ENCODE measurements at regions not wholly inside any gene's neighbourhood (a gene's known extent, or its start where the extent isn't known, plus 50 kb on each side); places are given as distances from the start of the nearest gene placed in this dataset.
"Not testable (repeated sequence)": the region's sequence is repeated elsewhere in the genome, so short reads cannot be mapped to it uniquely, and the experiment has no call there.

DNA sequence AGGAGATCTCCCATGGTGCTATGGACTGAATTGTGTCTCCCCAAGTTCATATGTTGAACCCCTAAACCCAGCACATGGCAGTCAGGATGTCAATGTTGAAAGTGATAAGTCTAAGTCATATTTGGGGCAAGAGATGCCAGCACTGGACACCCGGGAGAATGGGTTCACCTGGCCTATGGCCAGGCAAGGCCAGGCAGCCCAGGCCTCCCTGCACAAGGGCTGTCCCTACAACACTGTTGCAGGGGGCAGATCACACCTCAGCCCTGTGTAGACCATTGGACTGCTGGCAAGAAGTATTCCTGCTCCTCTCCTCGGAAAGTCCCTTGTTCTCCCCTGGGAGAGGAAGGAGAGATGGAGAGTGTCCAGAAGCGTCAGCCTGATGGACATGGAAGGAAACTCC is 240.5 kb downstream of the GADD45G start:
- DNase-seq = no peak

GRCh38 chr9:89845862-89846261 is 241.1 kb downstream of the GADD45G start:
- no peak for DNase-seq

DNA sequence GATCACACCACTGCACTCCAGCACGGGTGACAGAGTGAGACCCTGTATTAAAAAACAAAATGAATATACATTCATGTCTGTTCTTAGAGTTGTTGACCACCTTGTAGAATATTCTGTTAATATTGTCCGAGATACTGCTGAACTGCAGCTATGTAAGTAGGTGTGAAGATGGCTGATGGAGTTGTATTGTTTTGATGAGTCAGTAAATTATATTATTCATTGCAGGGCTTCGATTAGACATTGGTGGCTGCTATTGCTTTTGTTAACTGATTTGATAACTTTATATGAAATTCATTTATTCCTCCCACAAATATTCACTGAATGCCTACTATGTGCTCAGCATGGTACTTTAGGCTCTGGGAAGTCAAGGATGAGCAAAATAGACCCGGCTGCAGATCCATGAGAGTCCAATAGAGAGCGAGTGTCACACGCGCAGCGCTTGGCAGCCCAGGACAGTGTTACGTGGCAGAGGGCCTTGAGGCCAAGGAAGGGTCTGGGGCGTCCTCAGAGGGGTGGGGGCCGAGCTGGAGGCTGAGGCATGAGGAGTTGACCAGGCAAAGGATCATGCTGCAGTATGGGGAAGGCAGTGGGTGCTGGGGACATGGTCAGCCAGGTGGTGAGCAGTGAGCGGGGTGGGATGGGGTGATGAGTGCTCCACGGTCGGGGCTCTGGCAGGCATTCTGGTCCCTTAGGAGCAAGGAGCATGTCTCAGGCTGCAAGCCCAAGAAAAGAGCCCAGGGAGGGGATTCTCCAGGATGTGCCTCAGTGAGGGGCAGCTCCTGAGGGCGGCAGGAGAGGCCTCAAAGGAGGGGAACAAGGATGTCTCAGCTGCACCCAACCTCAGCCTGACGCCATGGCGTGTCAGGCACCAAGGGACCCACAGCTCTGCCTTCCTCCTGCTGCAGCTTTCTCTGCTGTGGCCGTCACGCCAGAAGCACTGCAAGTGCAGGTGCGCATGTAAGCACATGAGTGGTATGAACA is 243.5 kb downstream of the GADD45G start:
- DNase-seq = no peak

DNA sequence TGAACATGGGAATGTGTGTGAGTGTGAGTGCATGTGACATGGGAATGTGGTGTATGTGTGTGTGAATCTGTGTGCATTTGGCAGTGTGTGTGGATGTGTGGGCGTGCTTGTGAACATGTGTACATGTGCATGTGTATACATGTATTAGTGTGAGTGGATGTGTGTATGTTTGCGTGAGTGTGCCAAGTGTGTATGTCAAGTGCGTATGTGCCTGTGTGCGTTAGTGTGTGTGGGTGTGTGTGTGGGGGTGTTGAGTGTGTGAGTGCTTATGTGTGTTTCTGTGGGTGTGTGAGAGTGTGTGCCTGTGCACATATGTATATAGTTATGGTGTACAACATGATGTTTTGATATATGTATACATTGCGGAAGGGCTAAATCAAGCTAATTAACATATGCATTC is 244.3 kb downstream of the GADD45G start:
- no peak for DNase-seq

- DNase-seq = no peak
These were observed 245.3 kb downstream of the GADD45G start for GRCh38 chr9:89850153-89850552.

GRCh38 chr9:89850631-89851325 is 246.0 kb downstream of the GADD45G start:
- no peak for DNase-seq

GRCh38 chr9:89853161-89853560 is 248.3 kb downstream of the GADD45G start:
- no peak for DNase-seq

GRCh38 chr9:89853931-89854330 is 249.1 kb downstream of the GADD45G start:
- DNase-seq = no peak

DNA sequence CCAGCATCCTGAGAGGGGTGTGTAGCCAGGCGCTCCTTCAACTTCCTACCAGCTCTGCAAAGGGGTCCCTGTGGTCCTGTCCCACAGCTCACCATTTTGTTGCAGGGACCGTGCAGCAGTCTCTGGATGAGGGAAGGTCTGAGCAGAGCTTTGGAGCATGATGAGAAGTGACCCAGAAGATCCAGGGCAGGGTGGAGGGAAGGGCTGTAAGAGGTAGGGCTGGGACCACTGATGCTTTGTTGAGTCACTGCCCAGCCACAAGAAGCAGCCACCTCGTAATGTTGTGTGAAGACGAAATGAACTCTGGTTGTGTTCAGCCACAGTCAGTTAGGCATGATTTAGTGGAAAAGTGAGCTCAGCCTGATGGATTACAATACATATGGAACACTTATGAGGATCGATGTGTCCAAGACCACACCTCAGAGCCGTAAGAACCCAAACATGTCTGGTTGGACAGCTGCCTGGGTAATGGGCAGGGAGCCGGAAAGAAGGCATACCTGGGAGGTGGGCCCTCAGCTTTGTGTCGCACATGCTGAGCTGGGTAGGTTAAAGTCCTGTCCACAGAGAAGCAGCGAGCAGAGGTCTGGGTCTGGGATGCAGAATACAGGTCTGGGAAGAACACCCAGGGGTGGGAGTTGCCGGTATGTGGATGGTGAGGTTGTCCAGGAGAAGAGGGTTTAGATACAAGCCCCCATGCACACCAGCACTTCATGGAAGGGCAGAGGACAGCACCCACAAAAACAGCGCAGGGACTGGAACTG is 250.1 kb downstream of the GADD45G start:
- DNase-seq = no peak

DNA sequence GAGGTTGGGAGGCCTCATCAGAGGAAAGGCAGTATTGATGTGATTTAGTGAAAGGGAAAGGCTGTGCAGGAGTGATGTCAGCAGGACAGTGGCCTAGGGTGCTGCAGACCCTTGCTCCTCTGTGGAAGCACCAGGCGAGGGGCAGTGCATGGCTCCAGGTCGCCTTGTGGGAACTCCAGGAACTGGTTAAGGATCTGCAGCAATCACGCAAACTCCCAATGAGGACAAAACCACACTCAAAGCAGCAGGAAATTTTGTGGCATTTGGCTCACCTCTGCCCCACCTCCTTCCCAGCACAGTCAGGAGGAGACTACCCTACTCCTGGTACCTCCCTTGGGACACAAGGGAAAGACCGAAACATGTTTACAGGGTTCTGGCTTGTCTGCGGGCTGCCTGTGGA is 251.5 kb downstream of the GADD45G start:
- DNase-seq = not testable (repeated sequence)

- DNase-seq = not testable (repeated sequence)
These were observed 252.1 kb downstream of the GADD45G start for GRCh38 chr9:89856950-89857349.

GRCh38 chr9:89859842-89860241 is 255.0 kb downstream of the GADD45G start:
- DNase-seq = not testable (repeated sequence)

DNA sequence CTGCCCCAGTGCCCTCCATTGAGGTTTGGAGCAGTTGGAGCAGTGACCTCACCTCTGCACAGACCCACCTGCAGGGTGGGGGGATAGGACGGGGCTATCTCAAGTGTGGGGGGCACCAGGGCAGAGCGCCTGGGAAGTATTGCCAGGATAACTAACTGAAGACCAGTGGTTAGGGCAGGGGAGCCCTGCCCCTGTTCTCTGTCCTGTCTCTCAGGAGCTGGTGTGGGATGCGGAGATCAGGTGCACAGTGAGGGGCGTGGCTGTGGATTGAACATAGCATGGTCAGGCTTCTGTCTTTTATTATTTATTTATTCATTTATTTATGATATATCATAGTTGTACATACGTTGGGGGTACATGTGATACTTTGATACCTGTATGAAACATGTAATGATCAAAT is 256.6 kb downstream of the GADD45G start:
- not testable (repeated sequence) for DNase-seq

GRCh38 chr9:89862316-89862715 is 257.5 kb downstream of the GADD45G start:
- no peak for DNase-seq

GRCh38 chr9:89863141-89863540 is 258.3 kb downstream of the GADD45G start:
- no peak for DNase-seq

GRCh38 chr9:89863837-89864236 is 259.0 kb downstream of the GADD45G start:
- no peak for DNase-seq

GRCh38 chr9:89864257-89864656 is 259.4 kb downstream of the GADD45G start:
- DNase-seq = no peak

DNA sequence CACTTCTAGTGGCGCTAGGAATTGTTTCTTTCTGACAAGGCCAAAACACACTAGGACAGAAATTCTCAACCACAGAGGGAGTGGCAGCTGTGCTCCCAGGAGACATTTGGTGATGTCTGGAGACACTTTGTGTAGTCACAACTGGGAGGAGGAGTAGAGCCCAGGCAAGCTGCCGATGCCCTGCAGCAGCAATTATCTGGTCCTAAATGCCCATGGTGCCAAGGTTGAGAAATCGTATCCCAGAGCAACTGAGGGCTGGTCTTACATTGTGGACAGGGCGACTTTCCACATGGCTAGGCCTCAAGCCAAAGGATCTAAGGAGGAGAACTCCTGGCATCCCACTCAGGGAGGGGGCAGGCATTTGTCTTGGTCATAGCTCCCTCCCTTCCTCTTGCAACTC is 259.9 kb downstream of the GADD45G start:
- no peak for DNase-seq

DNA sequence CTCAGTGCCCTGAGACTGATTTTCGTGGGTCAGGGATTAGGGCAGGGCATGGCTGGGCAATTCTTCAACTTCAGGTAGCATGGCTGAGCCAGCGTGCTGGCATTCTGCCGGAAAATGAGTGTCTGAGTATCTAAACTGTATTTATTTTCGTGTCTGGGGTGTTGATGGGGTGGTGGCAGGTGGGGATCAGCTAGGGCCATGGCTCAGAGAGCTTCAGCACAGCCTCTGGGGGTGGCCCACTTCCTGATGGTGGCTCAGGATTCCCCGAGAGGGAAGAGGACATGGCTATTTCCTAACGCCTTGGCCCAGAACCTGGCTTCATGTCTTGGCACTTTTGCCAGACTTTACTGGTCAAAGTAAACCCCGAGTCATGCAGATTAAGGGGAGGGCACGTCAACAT is 260.5 kb downstream of the GADD45G start:
- DNase-seq = no peak

- no peak for DNase-seq
These were observed 261.2 kb downstream of the GADD45G start for GRCh38 chr9:89865981-89866380.

DNA sequence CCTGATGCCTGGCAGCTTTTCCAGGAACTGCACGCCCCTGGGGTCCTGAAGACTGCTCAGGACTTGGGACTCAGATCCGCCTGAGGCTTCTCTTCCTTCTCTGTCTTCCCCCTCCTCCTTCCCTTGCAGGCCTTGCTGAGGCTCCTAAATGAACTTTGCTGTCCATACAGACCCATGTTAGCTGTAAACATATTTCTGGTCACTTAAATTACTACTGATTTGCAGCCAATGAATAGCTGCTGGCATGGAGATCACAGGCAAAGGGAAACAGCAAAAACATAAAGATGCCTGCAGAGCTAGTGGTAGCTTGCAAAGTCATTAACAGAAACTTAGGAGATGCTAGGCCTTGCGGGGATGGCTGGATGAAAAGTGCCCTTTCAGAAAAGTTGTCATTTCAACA is 261.9 kb downstream of the GADD45G start:
- DNase-seq = no peak

- DNase-seq = no peak
These were observed 263.3 kb downstream of the GADD45G start for GRCh38 chr9:89868100-89868499.
